GM23338 (cell line): ENCODE measurements at regions not wholly inside any gene's neighbourhood (a gene's known extent, or its start where the extent isn't known, plus 50 kb on each side); places are given as distances from the start of the nearest gene placed in this dataset.

ENCODE experiments used
- ATAC-seq: fragments of 200-7000 bp; cut with Tn5 transposase; 3 replicates; pipeline ENCODE4 v1.9.1; 2020
- DNase-seq: peaks from one replicate; pipeline ENCODE4 v3.0.0-alpha.2; 2015; ENCODE audit warnings: low spot score
- H2AFZ ChIP-seq: fragments of 200-600 bp; sonication (generic); 2 replicates; pipeline ENCODE4 v1.8.0; 2016; ENCODE audit warnings: antibody characterized with exemption, mild to moderate bottlenecking, moderate library complexity
- H3F3A ChIP-seq: fragments of 200-600 bp; sonication (generic); replicated peaks from 2 replicates; pipeline ENCODE4 v1.8.0; 2017; ENCODE audit warnings: antibody characterized with exemption, mixed run types, low read depth
- H3K27ac ChIP-seq: fragments of 200-600 bp; sonication (generic); 2 replicates; pipeline ENCODE4 v1.6.1; 2016; ENCODE audit warnings: low read depth
- H3K27me3 ChIP-seq: fragments of 200-600 bp; sonication (generic); 2 replicates; pipeline ENCODE4 v1.8.0; 2016; ENCODE audit warnings: mild to moderate bottlenecking, mixed run types, moderate library complexity; ENCODE audit not compliant: insufficient read depth
- H3K36me3 ChIP-seq: fragments of 200-600 bp; sonication (generic); 2 replicates; pipeline ENCODE4 v1.8.0; 2016; ENCODE audit warnings: mild to moderate bottlenecking; ENCODE audit not compliant: insufficient read depth
- H3K4me1 ChIP-seq: fragments of 200-600 bp; sonication (generic); 2 replicates; pipeline ENCODE4 v1.8.0; 2016; ENCODE audit warnings: mild to moderate bottlenecking, moderate library complexity; ENCODE audit not compliant: insufficient read depth
- H3K4me2 ChIP-seq: fragments of 200-600 bp; sonication (generic); 2 replicates; pipeline ENCODE4 v1.7.1; 2017; ENCODE audit warnings: mixed run types
- H3K4me3 ChIP-seq: fragments of 200-600 bp; sonication (generic); 2 replicates; pipeline ENCODE4 v1.6.1; 2016; ENCODE audit warnings: mixed run types
- H3K79me2 ChIP-seq: fragments of 200-600 bp; sonication (generic); replicated peaks from 2 replicates; pipeline ENCODE4 v1.8.0; 2017; ENCODE audit warnings: mild to moderate bottlenecking; ENCODE audit not compliant: insufficient read depth
- H3K9me2 ChIP-seq: fragments of 200-600 bp; sonication (generic); 2 replicates; pipeline ENCODE4 v1.8.0; 2017; ENCODE audit not compliant: insufficient read depth
- H4K20me1 ChIP-seq: fragments of 200-600 bp; sonication (generic); replicated peaks from 2 replicates; pipeline ENCODE4 v1.8.0; 2017; ENCODE audit warnings: mild to moderate bottlenecking; ENCODE audit not compliant: insufficient read depth
- H3K27ac Mint-ChIP-seq: 2 replicates; pipeline ENCODE4 v1.8.0; 2020; ENCODE audit warnings: inconsistent platforms, mild to moderate bottlenecking, moderate library complexity, mixed read lengths
- H3K27me3 Mint-ChIP-seq: 3 replicates; pipeline ENCODE4 v1.8.0; 2022; ENCODE audit warnings: low read depth, mild to moderate bottlenecking, moderate library complexity, mixed read lengths, inconsistent platforms; ENCODE audit not compliant: insufficient read depth, poor library complexity
- H3K36me3 Mint-ChIP-seq: 3 replicates; pipeline ENCODE4 v1.8.0; 2021; ENCODE audit warnings: low read depth, mild to moderate bottlenecking, inconsistent platforms, moderate library complexity, mixed read lengths
- H3K4me1 Mint-ChIP-seq: 3 replicates; pipeline ENCODE4 v1.8.0; 2020; ENCODE audit warnings: mild to moderate bottlenecking, inconsistent platforms, mixed read lengths
- H3K4me3 Mint-ChIP-seq: 3 replicates; pipeline ENCODE4 v1.8.0; 2021; ENCODE audit warnings: moderate library complexity, mild to moderate bottlenecking, inconsistent platforms, mixed read lengths
- H3K9me3 Mint-ChIP-seq: 3 replicates; pipeline ENCODE4 v1.8.0; 2020; ENCODE audit warnings: moderate library complexity, mild to moderate bottlenecking, inconsistent platforms, mixed read lengths
- CREB1 ChIP-seq: fragments of 250-450 bp; sonication (Bioruptor Pico); IDR thresholded peaks from 2 replicates; pipeline ENCODE4 v1.5.0; 2020; ENCODE audit warnings: low read depth, mild to moderate bottlenecking, moderate library complexity
- CTCF ChIP-seq, 2 experiments: fragments of 200-600 bp in 1 of 2; sonication (generic) in 1 of 2; conservative IDR thresholded peaks; 2 replicates each; pipeline versions ENCODE4 v1.5.1 to v1.6.1; 2016 to 2017; ENCODE audit warnings: antibody characterized with exemption in 2 of 2, low read depth in 2 of 2, mild to moderate bottlenecking in 2 of 2, moderate library complexity in 1 of 2
- ETS1 ChIP-seq: IDR thresholded peaks from 2 replicates; pipeline ENCODE4 v1.6.1; 2016; ENCODE audit warnings: antibody characterized with exemption
- EZH2 ChIP-seq: fragments of 200-600 bp; sonication (generic); IDR thresholded peaks from one replicate; pipeline ENCODE4 v1.8.0; 2017; ENCODE audit warnings: antibody characterized with exemption, mild to moderate bottlenecking, low read depth; ENCODE audit not compliant: unreplicated experiment
- EZH2phosphoT487 ChIP-seq: fragments of 200-600 bp; sonication (generic); IDR thresholded peaks from one replicate; pipeline ENCODE4 v1.8.1; 2018; ENCODE audit warnings: antibody characterized with exemption; ENCODE audit not compliant: unreplicated experiment
- JUNB ChIP-seq: IDR thresholded peaks from one replicate; pipeline ENCODE4 v1.6.1; 2016; ENCODE audit warnings: antibody characterized with exemption; ENCODE audit not compliant: unreplicated experiment
- NANOG ChIP-seq: IDR thresholded peaks from 2 replicates; pipeline ENCODE4 v1.6.1; 2016; ENCODE audit warnings: antibody characterized with exemption, borderline replicate concordance
- POLR2AphosphoS5 ChIP-seq: IDR thresholded peaks from 2 replicates; pipeline ENCODE4 v1.6.1; 2016; ENCODE audit warnings: antibody characterized with exemption, low read depth
- REST ChIP-seq: IDR thresholded peaks from one replicate; pipeline ENCODE4 v1.6.1; 2018; ENCODE audit warnings: antibody characterized with exemption; ENCODE audit not compliant: unreplicated experiment
- STAT1 ChIP-seq: IDR thresholded peaks from one replicate; pipeline ENCODE4 v1.6.1; 2016; ENCODE audit warnings: antibody characterized with exemption; ENCODE audit not compliant: unreplicated experiment
- ZNF114 ChIP-seq: fragments of 250-450 bp; sonication (Bioruptor Pico); IDR thresholded peaks from 2 replicates; pipeline ENCODE4 v1.5.0; 2020; ENCODE audit warnings: mild to moderate bottlenecking, moderate library complexity
- ZNF331 ChIP-seq: fragments of 250-450 bp; sonication (Bioruptor Pico); IDR thresholded peaks from 2 replicates; pipeline ENCODE4 v1.5.0; 2020; ENCODE audit warnings: low read depth, mild to moderate bottlenecking, moderate library complexity
- ZNF462 ChIP-seq: fragments of 250-450 bp; sonication (Bioruptor Pico); IDR thresholded peaks from 2 replicates; pipeline ENCODE4 v1.5.0; 2020; ENCODE audit warnings: mild to moderate bottlenecking, moderate library complexity

- Histone ChIP-seq H3K4me2 (no peak overlapping the region), H3K36me3 (no peaks in the 10 kb centered on the region), H3K27me3 (no peaks in the 10 kb centered on the region), H3K79me2 (no peaks in the 10 kb centered on the region), H3K4me3 (no peak overlapping the region), H3F3A (no peaks in the 10 kb centered on the region), H3K4me1 (no peaks in the 10 kb centered on the region), H3K27ac (no peak overlapping the region), H4K20me1 (no peaks in the 10 kb centered on the region), H2AFZ (no peak overlapping the region), H3K9me2 (0 out of 2 replicates have a peak, but pooled peaks cover 4% of the 10 kb centered on the region)
- Mint-ChIP-seq H3K4me1 (no peaks in the 10 kb centered on the region), H3K27ac (no peak overlapping the region), H3K4me3 (no peak overlapping the region), H3K9me3 (peaks cover 14% of the 10 kb centered on the region), H3K36me3 (peaks cover 2% of the 10 kb centered on the region; the same call in 1 of the 3 replicates), H3K27me3 (no peaks in the 10 kb centered on the region)
- ATAC-seq (no peak), DNase-seq (no peak)
- TF ChIP-seq POLR2AphosphoS5 (no peak), ETS1 (no peak), ZNF462 (no peak), REST (no peak), ZNF331 (CRISPR knock-in tag) (no peak), CREB1 (CRISPR knock-in tag) (no peak), EZH2phosphoT487 (no peak), NANOG (no peak), STAT1 (no peak), JUNB (no peak), CTCF (conservative IDR thresholded peaks at IDR 0.05; ENCODE audit: low read depth in 2 of 2) (no peak), ZNF114 (CRISPR knock-in tag) (no peak), EZH2 (no peak)
Measured at GRCh38 chr3:135878501-135878900, 87.0 kb upstream of the PPP2R3A start.
